Transverse colon (tissue), 4 donors: ENCODE measurements at regions not wholly inside any gene's neighbourhood (a gene's known extent, or its start where the extent isn't known, plus 50 kb on each side); places are given as distances from the start of the nearest gene placed in this dataset.

Source experiments
- DNase-seq: peaks from one replicate; pipeline ENCODE4 v3.0.0-alpha.2; 2019
- H3K27ac ChIP-seq, 4 donors: fragments of 200-600 bp; sonication (generic); 2 replicates each; pipeline ENCODE4 v1.5.1; 2016 to 2018; ENCODE audit warnings: inconsistent platforms in 4 of 4
- H3K27me3 ChIP-seq: fragments of 200-600 bp; sonication (generic); 2 replicates; pipeline ENCODE4 v1.5.1; 2017; ENCODE audit warnings: inconsistent platforms
- H3K36me3 ChIP-seq, 4 donors: fragments of 200-600 bp; sonication (generic); 2 replicates each; pipeline ENCODE4 v1.5.1; 2017 to 2019; ENCODE audit warnings: inconsistent platforms in 4 of 4
- H3K4me1 ChIP-seq, 4 donors: fragments of 200-600 bp; sonication (generic); 2 replicates each; pipeline ENCODE4 v1.5.1; 2017 to 2020; ENCODE audit warnings: inconsistent platforms in 4 of 4
- H3K4me3 ChIP-seq, 4 donors: fragments of 200-600 bp; sonication (generic); 1 replicate in 1 of 4; 2 replicates in 3 of 4; pipeline versions ENCODE4 v1.5.1 to v1.6.1; 2017 to 2019; ENCODE audit warnings: inconsistent platforms in 4 of 4
- H3K9me3 ChIP-seq, 2 donors: fragments of 200-600 bp; sonication (generic); 2 replicates each; pipeline ENCODE4 v1.5.1; 2017 to 2019; ENCODE audit warnings: inconsistent platforms in 2 of 2
- CTCF ChIP-seq, 5 experiments: fragments of 200-600 bp in 3 of 5; fragments of 450-650 bp in 2 of 5; sonication (generic) in 3 of 5; IDR thresholded peaks; 1 replicate in 2 of 5; 2 replicates in 3 of 5; pipeline ENCODE4 v1.5.1; 2016 to 2017; ENCODE audit warnings: antibody characterized with exemption in 5 of 5, inconsistent platforms in 3 of 5, mild to moderate bottlenecking in 2 of 5, moderate library complexity in 1 of 5
- EP300 ChIP-seq: sonication (generic); formaldehyde crosslinking; IDR thresholded peaks from one replicate; pipeline ENCODE4 v1.6.1; 2017; ENCODE audit warnings: antibody characterized with exemption, low read depth
- POLR2A ChIP-seq: fragments of 450-650 bp; IDR thresholded peaks from one replicate; pipeline ENCODE4 v1.6.1; 2016; ENCODE audit warnings: antibody characterized with exemption, mild to moderate bottlenecking, moderate library complexity
- POLR2AphosphoS5 ChIP-seq, 3 donors: sonication (generic); formaldehyde crosslinking; IDR thresholded peaks; one replicate each; pipeline ENCODE4 v1.6.1; 2016; ENCODE audit warnings: antibody characterized with exemption in 3 of 3
- WGBS, 2 donors: methylation state at CpG; one replicate each; pipeline ENCODE4 v1.1.5; 2018; ENCODE audit warnings: low coverage in 1 of 2; 5-methylcytosine and 5-hydroxymethylcytosine counted together
- in situ Hi-C, 4 donors: fragments of 200-750 bp; cut with MboI; loops; one replicate each; pipeline versions ENCODE4 v1.15.0 to v1.15.1; 2017; ENCODE audit warnings: low sequenced_read_pairs in 3 of 4, low pct_ligation_motif_present in 1 of 4, low pct_unique_long_range_greater_than_20kb in 1 of 4
- intact Hi-C: fragments of 100-400 bp; cut with DNase I; formaldehyde crosslinking; loops from one replicate; pipeline ENCODE4 v1.15.1; 2023; ENCODE audit warnings: low total_unique reads

DNA sequence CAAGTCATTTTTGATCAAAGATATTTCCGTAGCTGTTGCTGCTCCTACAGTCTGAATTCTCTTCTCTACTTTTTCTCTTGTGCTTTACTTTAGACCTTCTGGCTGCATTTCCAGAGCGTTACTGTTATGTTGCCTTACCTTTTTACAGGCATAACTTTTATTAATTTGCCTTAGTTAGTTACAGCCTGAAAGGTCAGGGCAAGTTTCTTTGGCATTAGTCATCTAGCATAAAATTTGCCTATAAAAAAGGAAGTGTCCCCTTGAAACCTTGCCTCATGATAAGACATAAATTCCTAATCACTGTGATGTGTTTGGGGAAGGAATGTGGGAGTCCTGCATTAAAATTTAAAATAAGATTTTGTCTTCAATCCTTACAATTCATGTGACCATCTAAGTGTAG is 618.5 kb downstream of the NR2F2 start:
- in situ Hi-C loops (no loop called here), intact Hi-C loops (no loop called here)

DNA sequence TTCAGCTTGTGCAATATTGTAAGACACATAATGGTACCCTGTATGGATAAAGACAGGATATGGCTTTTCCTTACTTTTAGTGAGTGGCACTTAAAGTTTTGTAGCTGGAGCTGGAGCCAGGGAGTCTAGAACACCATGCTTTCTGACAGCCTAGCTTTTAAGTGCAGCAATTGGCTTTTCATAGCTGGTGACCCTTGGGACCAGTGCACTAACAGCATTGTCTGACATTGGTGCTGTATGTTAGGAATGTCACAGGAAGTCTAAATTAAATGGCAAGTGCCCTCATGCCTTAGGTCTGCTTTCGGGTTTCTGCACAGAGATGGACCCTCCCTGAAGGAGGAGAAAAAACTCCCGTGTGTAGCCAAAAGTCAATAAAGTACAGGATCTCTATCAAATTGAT is 628.2 kb downstream of the NR2F2 start:
- no peaks in the 10 kb centered on the region for H3K4me1 ChIP-seq
- no peaks in the 10 kb centered on the region for H3K36me3 ChIP-seq
- WGBS, 2 donors: 43% methylated on average over 2 of the region's 2 CpGs; no CpG with 5 or more reads in 1 of the 2 donors
- H3K9me3 ChIP-seq: no peaks in the 10 kb centered on the region
- no peak overlapping the region for H3K4me3 ChIP-seq
- no peak for DNase-seq
- intact Hi-C loops: no loop called here
- no peaks in the 10 kb centered on the region for H3K27me3 ChIP-seq
- in situ Hi-C loops: no loop called here
- TF ChIP-seq POLR2A (no peak), EP300 (no peak), POLR2AphosphoS5 (IDR thresholded peaks at IDR 0.05) (no peak), CTCF (IDR thresholded peaks at IDR 0.05) (no peak)
- H3K27ac ChIP-seq: no peak overlapping the region

More for the DNA sequence above, 618.5 kb downstream of the NR2F2 start:
- H3K36me3 ChIP-seq: no peaks in the 10 kb centered on the region
- no peak for DNase-seq
- peaks cover 29% of the 10 kb centered on the region for H3K27me3 ChIP-seq
- H3K9me3 ChIP-seq: no peaks in the 10 kb centered on the region
- H3K4me3 ChIP-seq: no peak overlapping the region
- no peaks in the 10 kb centered on the region for H3K4me1 ChIP-seq
- WGBS, 2 donors: 66 to 87% methylated on average over 2 of the region's 2 CpGs
- TF ChIP-seq EP300 (no peak), POLR2A (no peak), POLR2AphosphoS5 (IDR thresholded peaks at IDR 0.05) (no peak)
- no peak overlapping the region for H3K27ac ChIP-seq

DNA sequence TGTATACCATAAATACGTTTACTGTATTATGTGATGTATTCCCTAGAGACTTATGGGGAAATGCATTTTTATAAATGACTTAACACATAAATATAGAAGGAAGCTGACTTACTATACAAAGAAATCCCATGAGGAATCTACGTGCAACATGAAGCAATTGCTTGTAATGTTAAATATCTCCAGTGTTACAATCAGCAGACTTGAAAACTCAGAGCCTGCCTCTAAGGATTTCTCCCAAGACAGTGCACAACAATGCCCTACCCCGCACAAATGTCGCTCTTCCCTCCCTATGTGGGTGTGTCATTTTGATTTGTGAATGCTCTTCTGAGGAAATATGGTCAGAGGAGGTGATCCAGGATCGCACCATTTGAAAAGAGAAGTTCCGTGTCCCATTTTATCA is 629.0 kb downstream of the NR2F2 start:
- no peaks in the 10 kb centered on the region for H3K9me3 ChIP-seq
- TF ChIP-seq POLR2AphosphoS5 (IDR thresholded peaks at IDR 0.05) (no peak), EP300 (no peak), CTCF (IDR thresholded peaks at IDR 0.05) (no peak), POLR2A (no peak)
- no peak overlapping the region for H3K4me3 ChIP-seq
- no peaks in the 10 kb centered on the region for H3K27me3 ChIP-seq
- WGBS, 2 donors: 84 to 86% methylated on average over 3 to 6 of the region's 6 CpGs
- DNase-seq: no peak
- H3K36me3 ChIP-seq: no peaks in the 10 kb centered on the region
- in situ Hi-C loops (no loop called here), intact Hi-C loops (no loop called here)
- no peaks in the 10 kb centered on the region for H3K4me1 ChIP-seq
- H3K27ac ChIP-seq: no peak overlapping the region

DNA sequence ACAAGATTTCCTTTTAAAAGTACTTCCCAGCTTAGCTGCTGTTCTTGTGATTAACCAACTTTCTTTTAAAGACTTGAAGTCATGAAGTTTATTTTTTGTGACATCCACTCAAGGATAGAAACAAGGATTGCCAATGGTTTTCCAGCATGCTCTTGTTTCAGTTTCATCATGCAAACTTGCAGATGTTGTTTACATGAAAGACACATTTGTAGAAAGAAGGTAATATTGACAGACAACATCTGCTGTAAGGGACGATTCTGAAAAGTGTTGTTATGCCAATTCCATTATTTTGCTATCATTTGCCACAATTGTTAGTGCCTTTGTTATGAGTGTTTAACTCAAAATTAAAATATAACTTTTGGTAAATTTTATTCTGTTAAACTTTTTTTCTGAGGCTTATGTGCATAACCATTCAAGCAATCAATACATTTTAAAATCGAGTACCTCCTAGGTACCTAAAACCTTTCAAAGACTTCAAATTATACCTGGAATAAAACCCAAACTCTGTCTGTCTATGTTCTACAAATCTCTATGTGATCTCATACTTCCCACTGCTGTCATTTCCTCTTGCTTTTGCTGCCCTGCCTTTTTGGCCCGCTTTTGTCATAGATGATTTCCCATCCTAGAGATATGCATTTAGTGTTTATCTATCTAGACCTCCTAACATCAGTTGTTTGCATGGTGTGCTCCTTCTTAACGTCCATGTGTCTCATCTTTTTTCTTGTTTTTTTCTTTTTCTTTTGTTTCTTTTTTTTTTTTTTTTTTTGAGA is 630.4 kb downstream of the NR2F2 start:
- intact Hi-C loops: no loop called here
- no peaks in the 10 kb centered on the region for H3K9me3 ChIP-seq
- in situ Hi-C loops: no loop called here
- DNase-seq: no peak
- TF ChIP-seq EP300 (no peak), POLR2A (no peak), POLR2AphosphoS5 (IDR thresholded peaks at IDR 0.05) (no peak), CTCF (IDR thresholded peaks at IDR 0.05) (no peak)
- no peak overlapping the region for H3K4me3 ChIP-seq
- no peaks in the 10 kb centered on the region for H3K4me1 ChIP-seq
- H3K27ac ChIP-seq: no peak overlapping the region
- 68 to 71% methylated on average over 4 of the region's 4 CpGs for WGBS, 2 donors
- H3K36me3 ChIP-seq: no peaks in the 10 kb centered on the region
- no peaks in the 10 kb centered on the region for H3K27me3 ChIP-seq
